Gastrocnemius medialis (tissue), 4 donors: ENCODE measurements at regions not wholly inside any gene's neighbourhood (a gene's known extent, or its start where the extent isn't known, plus 50 kb on each side); places are given as distances from the start of the nearest gene placed in this dataset.
"Not testable (repeated sequence)": the region's sequence is repeated elsewhere in the genome, so short reads cannot be mapped to it uniquely, and the experiment has no call there.

Experiments
- ATAC-seq, 2 donors: fragments of 150-250 bp; one replicate each; pipeline ENCODE4 v1.9.1; 2016
- DNase-seq, 2 donors: peaks; one replicate each; pipeline ENCODE4 v3.0.0-alpha.2; 2019
- H3K27ac ChIP-seq, 4 donors: fragments of 200-600 bp; sonication (generic); 1 replicate in 1 of 4; 2 replicates in 3 of 4; pipeline ENCODE4 v1.5.1; 2016 to 2018; ENCODE audit warnings: mild to moderate bottlenecking in 2 of 4, moderate library complexity in 1 of 4
- H3K27me3 ChIP-seq, 3 donors: fragments of 200-600 bp; sonication (generic) in 2 of 3; 1 replicate in 1 of 3; 2 replicates in 2 of 3; pipeline versions ENCODE4 v1.5.1 to v1.6.0; 2016 to 2019; ENCODE audit warnings: mild to moderate bottlenecking in 1 of 3, moderate library complexity in 1 of 3
- H3K36me3 ChIP-seq, 2 donors: fragments of 200-600 bp; sonication (generic) in 1 of 2; one replicate each; pipeline ENCODE4 v1.5.1; 2017 to 2018
- H3K4me1 ChIP-seq, 2 donors: fragments of 200-600 bp; sonication (generic) in 1 of 2; one replicate each; pipeline ENCODE4 v1.5.1; 2016 to 2017; ENCODE audit warnings: mild to moderate bottlenecking in 2 of 2
- H3K4me3 ChIP-seq, 4 donors: fragments of 200-600 bp; sonication (generic) in 3 of 4; 1 replicate in 1 of 4; 2 replicates in 3 of 4; pipeline ENCODE4 v1.5.1; 2016 to 2019; ENCODE audit warnings: mild to moderate bottlenecking in 2 of 4
- H3K9me3 ChIP-seq, 3 donors: fragments of 200-600 bp; sonication (generic) in 2 of 3; 1 replicate in 1 of 3; 2 replicates in 2 of 3; pipeline ENCODE4 v1.5.1; 2016 to 2019
- POLR2A ChIP-seq, 2 donors: fragments of 450-650 bp; IDR thresholded peaks; one replicate each; pipeline ENCODE4 v1.6.1; 2017; ENCODE audit warnings: antibody characterized with exemption in 2 of 2, mild to moderate bottlenecking in 2 of 2, moderate library complexity in 2 of 2
- in situ Hi-C, 4 donors: fragments of 200-750 bp; cut with MboI; loops; one replicate each; pipeline versions ENCODE4 v1.15.0 to v1.8.0; 2017; ENCODE audit warnings: low sequenced_read_pairs in 4 of 4
- intact Hi-C: fragments of 100-400 bp; cut with DNase I; formaldehyde crosslinking; loops from one replicate; pipeline ENCODE4 v1.15.1; 2023; ENCODE audit warnings: low total_unique reads
- TF ChIP-seq, protein P1 (sequence below), 5 experiments: fragments of 450-650 bp in 3 of 5; fragments of 200-600 bp in 2 of 5; sonication (generic) in 2 of 5; IDR thresholded peaks in 4 of 5; conservative IDR thresholded peaks in 1 of 5; 1 replicate in 4 of 5; 2 replicates in 1 of 5; pipeline ENCODE4 v1.5.1; 2016 to 2019; ENCODE audit warnings: antibody characterized with exemption in 5 of 5, mild to moderate bottlenecking in 3 of 5, moderate library complexity in 3 of 5

DNA sequence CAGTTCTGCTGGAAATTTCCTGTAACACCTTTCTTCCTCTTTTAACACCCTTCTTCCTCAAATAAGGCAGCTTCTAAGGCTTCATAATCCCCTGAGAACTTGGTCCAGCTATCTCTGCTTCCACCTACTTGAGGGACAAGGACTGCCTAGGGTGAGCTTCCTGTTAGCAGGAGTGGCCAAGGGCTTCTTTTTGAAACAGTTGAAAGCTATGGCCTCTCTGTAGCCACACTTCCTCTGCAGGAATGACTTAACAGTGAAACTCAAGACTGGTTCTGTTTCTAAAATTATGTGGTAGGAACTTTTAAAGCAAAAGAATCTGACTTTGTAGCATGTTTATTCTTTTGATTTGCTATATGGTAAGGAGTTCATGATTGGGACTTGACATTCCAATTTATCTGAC is 108.5 kb upstream of the WDR1 start:
- intact Hi-C loops: no loop called here
- Histone ChIP-seq H3K4me3 (no peak overlapping the region), H3K4me1 (no peaks in the 10 kb centered on the region), H3K27me3 (no peaks in the 10 kb centered on the region), H3K27ac (no peak overlapping the region), H3K9me3 (no peaks in the 10 kb centered on the region), H3K36me3 (no peaks in the 10 kb centered on the region)
- DNase-seq (no peak), ATAC-seq (no peak)
- TF ChIP-seq POLR2A (IDR thresholded peaks at IDR 0.05): no peak
- TF ChIP-seq, protein P1, sequence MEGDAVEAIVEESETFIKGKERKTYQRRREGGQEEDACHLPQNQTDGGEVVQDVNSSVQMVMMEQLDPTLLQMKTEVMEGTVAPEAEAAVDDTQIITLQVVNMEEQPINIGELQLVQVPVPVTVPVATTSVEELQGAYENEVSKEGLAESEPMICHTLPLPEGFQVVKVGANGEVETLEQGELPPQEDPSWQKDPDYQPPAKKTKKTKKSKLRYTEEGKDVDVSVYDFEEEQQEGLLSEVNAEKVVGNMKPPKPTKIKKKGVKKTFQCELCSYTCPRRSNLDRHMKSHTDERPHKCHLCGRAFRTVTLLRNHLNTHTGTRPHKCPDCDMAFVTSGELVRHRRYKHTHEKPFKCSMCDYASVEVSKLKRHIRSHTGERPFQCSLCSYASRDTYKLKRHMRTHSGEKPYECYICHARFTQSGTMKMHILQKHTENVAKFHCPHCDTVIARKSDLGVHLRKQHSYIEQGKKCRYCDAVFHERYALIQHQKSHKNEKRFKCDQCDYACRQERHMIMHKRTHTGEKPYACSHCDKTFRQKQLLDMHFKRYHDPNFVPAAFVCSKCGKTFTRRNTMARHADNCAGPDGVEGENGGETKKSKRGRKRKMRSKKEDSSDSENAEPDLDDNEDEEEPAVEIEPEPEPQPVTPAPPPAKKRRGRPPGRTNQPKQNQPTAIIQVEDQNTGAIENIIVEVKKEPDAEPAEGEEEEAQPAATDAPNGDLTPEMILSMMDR (IDR thresholded peaks at IDR 0.05 in 4 of 5, conservative IDR thresholded peaks at IDR 0.05 in 1 of 5): no peak
- in situ Hi-C loops: no loop called here

DNA sequence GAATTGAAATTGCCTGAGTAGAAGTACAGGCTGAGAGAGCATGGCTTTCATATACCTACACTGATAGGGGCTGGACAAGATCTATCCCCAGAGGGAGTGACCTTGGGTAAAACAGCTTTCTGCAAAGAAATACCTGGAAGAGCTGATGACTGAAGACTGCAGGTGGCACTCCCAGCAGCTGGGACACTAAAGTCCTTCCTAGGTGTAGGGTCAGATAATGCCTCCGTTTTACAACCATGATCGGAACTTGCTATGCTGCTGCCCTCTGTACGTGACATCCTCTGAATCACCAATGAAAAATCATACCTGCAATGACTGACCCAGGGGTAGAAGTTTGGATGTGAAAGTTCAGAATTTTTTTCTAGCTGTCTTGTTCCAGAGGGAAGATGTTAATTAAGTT is 107.2 kb upstream of the WDR1 start:
- intact Hi-C loops (no loop called here), in situ Hi-C loops (no loop called here)
- Histone ChIP-seq H3K4me3 (no peak overlapping the region), H3K9me3 (no peaks in the 10 kb centered on the region), H3K36me3 (no peaks in the 10 kb centered on the region), H3K4me1 (no peaks in the 10 kb centered on the region), H3K27me3 (no peaks in the 10 kb centered on the region), H3K27ac (no peak overlapping the region)
- DNase-seq (no peak), ATAC-seq (no peak)
- TF ChIP-seq, protein P1 (IDR thresholded peaks at IDR 0.05 in 4 of 5, conservative IDR thresholded peaks at IDR 0.05 in 1 of 5): no peak
- no peak for TF ChIP-seq POLR2A (IDR thresholded peaks at IDR 0.05)

DNA sequence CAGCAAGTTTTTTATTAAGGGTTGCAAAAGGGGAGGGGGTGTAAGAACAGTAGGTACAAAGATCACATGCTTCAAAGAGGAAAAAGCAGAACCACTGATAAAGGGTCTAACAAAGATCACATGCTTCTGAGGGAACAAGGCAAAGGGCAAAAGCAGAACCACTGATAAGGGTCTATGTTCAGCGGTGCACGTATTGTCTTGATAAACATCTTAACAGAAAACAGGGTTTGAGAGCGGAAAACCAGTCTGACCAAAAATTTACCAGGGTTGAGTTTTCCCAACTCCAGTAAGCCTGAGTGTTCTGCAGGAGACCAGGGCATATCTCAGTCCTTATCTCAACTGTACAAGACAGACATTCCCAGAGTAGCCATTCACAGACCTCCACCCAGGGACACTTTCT is 96.9 kb upstream of the WDR1 start:
- H3K27me3 ChIP-seq, DNase-seq, H3K36me3 ChIP-seq, ATAC-seq, H3K4me3 ChIP-seq, intact Hi-C loops, H3K27ac ChIP-seq, in situ Hi-C loops, H3K9me3 ChIP-seq, H3K4me1 ChIP-seq: not testable (repeated sequence)

DNA sequence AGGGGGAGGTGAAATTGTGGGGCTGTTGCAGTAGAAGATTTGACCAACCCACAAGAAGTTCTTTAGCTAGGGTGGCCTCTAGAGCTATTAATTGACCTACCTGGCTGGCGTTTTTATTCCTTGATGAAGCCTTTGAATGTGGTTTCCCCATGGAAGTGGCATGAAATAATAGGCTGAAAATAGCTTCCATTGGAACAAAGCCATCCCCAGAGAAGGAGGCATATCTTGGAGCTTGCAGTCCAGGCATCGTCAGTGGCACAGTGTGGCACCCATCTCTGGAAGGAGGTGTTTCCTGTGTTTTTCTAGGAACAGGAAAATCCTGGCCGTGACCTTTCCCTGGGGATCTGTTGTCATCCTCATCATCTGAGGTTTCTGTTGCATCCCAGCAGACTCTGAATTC is 96.3 kb upstream of the WDR1 start:
- ATAC-seq (no peak), DNase-seq (no peak)
- Histone ChIP-seq H3K9me3 (no peaks in the 10 kb centered on the region), H3K27me3 (no peaks in the 10 kb centered on the region), H3K4me3 (no peak overlapping the region), H3K36me3 (no peaks in the 10 kb centered on the region), H3K4me1 (no peaks in the 10 kb centered on the region), H3K27ac (no peak overlapping the region)
- TF ChIP-seq, protein P1 (IDR thresholded peaks at IDR 0.05 in 4 of 5, conservative IDR thresholded peaks at IDR 0.05 in 1 of 5): no peak
- no peak for TF ChIP-seq POLR2A (IDR thresholded peaks at IDR 0.05)
- intact Hi-C loops (no loop called here), in situ Hi-C loops (no loop called here)

DNA sequence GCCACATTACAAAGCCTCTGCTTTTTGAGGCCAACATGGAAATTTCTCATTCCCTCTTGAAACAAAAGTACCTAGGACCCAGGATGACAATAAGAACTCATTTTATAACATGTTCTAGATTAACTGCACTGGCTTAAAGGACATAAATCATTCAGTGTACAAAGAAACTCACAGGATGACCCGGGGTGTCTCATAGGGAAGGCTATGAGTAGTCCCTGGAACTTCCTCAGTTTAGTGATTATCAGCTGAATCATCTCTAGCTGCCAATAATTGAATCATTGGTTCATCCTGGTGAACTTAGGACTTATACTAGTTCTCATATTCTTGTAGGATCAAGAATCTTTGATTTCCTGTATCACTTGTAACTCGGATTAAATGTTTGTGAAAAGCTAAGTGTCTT is 95.8 kb upstream of the WDR1 start:
- DNase-seq (no peak), ATAC-seq (no peak)
- Histone ChIP-seq H3K27ac (no peak overlapping the region), H3K27me3 (no peaks in the 10 kb centered on the region), H3K36me3 (no peaks in the 10 kb centered on the region), H3K9me3 (no peaks in the 10 kb centered on the region), H3K4me3 (no peak overlapping the region), H3K4me1 (no peaks in the 10 kb centered on the region)
- intact Hi-C loops: no loop called here
- in situ Hi-C loops: no loop called here
- TF ChIP-seq, protein P1 (IDR thresholded peaks at IDR 0.05 in 4 of 5, conservative IDR thresholded peaks at IDR 0.05 in 1 of 5): no peak
- TF ChIP-seq POLR2A (IDR thresholded peaks at IDR 0.05): no peak
